HEK293T (cell line): ENCODE measurements at regions not wholly inside any gene's neighbourhood (a gene's known extent, or its start where the extent isn't known, plus 50 kb on each side); places are given as distances from the start of the nearest gene placed in this dataset.

ENCODE experiments used
- BHLHE40 ChIP-seq: fragments of 450-650 bp; IDR thresholded peaks from 2 replicates; pipeline ENCODE4 v1.6.1; 2016; ENCODE audit warnings: mild to moderate bottlenecking, moderate library complexity, borderline replicate concordance
- ELF4 ChIP-seq: fragments of 450-650 bp; IDR thresholded peaks from 2 replicates; pipeline ENCODE4 v1.6.1; 2017; ENCODE audit warnings: antibody characterized with exemption
- NFRKB ChIP-seq: fragments of 450-650 bp; IDR thresholded peaks from 2 replicates; pipeline ENCODE4 v1.6.1; 2016; ENCODE audit warnings: mild to moderate bottlenecking, moderate library complexity
- PKNOX1 ChIP-seq: fragments of 450-650 bp; IDR thresholded peaks from 2 replicates; pipeline ENCODE4 v1.6.1; 2016
- SP1 ChIP-seq: fragments of 450-650 bp; IDR thresholded peaks from 2 replicates; pipeline ENCODE4 v1.6.1; 2017
- SUZ12 ChIP-seq: fragments of 450-650 bp; IDR thresholded peaks from 2 replicates; pipeline ENCODE4 v1.6.1; 2016; ENCODE audit warnings: mild to moderate bottlenecking

DNA sequence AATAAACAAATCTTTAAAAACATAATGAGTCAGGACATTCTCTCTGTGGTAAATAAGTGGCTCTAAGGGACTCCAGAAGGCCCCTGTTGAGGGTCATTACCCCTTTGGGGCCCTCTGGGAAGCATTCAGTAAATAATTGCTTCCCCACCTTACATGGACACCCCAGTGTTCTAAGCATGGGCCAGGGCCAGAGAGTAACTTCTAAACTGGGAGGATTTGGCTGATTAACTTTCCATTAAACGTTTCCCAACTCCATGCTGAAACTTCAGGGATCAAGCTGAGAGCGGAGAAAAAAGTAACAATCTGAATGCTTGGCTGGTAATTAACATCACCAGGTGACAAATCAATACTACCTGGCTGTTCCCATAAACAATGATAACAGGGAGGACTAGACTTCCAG, 783.9 kb upstream of the LRRC4C start:
- TF ChIP-seq BHLHE40 (no peak), SP1 (no peak), NFRKB (no peak), SUZ12 (no peak), ELF4 (no peak), PKNOX1 (no peak)
